Ectodermal cell (in vitro differentiated cells): ENCODE measurements at regions not wholly inside any gene's neighbourhood (a gene's known extent, or its start where the extent isn't known, plus 50 kb on each side); places are given as distances from the start of the nearest gene placed in this dataset.

Source experiments
- H3K27ac ChIP-seq: 2 replicates; pipeline ENCODE4 v1.7.0; 2013; ENCODE audit warnings: mild to moderate bottlenecking, low read depth, low read length; ENCODE audit not compliant: insufficient read depth, poor library complexity, severe bottlenecking
- H3K27me3 ChIP-seq: 2 replicates; pipeline ENCODE4 v1.7.0; 2013; ENCODE audit warnings: mild to moderate bottlenecking, low read length; ENCODE audit not compliant: insufficient read depth, control insufficient read depth, poor library complexity, severe bottlenecking
- H3K36me3 ChIP-seq: one replicate; pipeline ENCODE4 v1.7.0; 2013; ENCODE audit warnings: low read length; ENCODE audit not compliant: control insufficient read depth, insufficient read depth
- H3K4me1 ChIP-seq: one replicate; pipeline ENCODE4 v1.7.0; 2013; ENCODE audit warnings: low read length; ENCODE audit not compliant: control insufficient read depth, insufficient read depth
- H3K4me3 ChIP-seq: 2 replicates; pipeline ENCODE4 v1.7.0; 2013; ENCODE audit warnings: low read depth, low read length, control low read depth; ENCODE audit not compliant: insufficient read depth
- H3K9me3 ChIP-seq: 2 replicates; pipeline ENCODE4 v1.7.0; 2013; ENCODE audit warnings: mild to moderate bottlenecking, low read length, moderate library complexity; ENCODE audit not compliant: control insufficient read depth
- WGBS, 2 experiments: methylation state at CpG; one replicate each; pipeline ENCODE4 v1.1.7; 2013; ENCODE audit warnings: missing lambda C conversion rate in 2 of 2; 5-methylcytosine and 5-hydroxymethylcytosine counted together

GRCh38 chr2:62339413-62339812, 143.5 kb downstream of the B3GNT2 start:
- no peaks in the 10 kb centered on the region for H3K9me3 ChIP-seq
- H3K36me3 ChIP-seq = no peaks in the 10 kb centered on the region
- H3K27ac ChIP-seq = no peak overlapping the region
- H3K4me1 ChIP-seq = peaks cover 7% of the 10 kb centered on the region
- no peak overlapping the region for H3K4me3 ChIP-seq
- 91 to 92% methylated on average over 2 of the region's 2 CpGs for WGBS, 2 experiments
- no peaks in the 10 kb centered on the region for H3K27me3 ChIP-seq

- no peak overlapping the region for H3K27ac ChIP-seq
- H3K9me3 ChIP-seq = no peaks in the 10 kb centered on the region
- no peaks in the 10 kb centered on the region for H3K27me3 ChIP-seq
- peaks cover 7% of the 10 kb centered on the region for H3K4me1 ChIP-seq
- no peak overlapping the region for H3K4me3 ChIP-seq
- H3K36me3 ChIP-seq = no peaks in the 10 kb centered on the region
- 95 to 99% methylated on average over 4 of the region's 4 CpGs for WGBS, 2 experiments
Measured at GRCh38 chr2:62338111-62338510, 142.2 kb downstream of the B3GNT2 start.

- no peaks in the 10 kb centered on the region for H3K27me3 ChIP-seq
- no peak overlapping the region for H3K27ac ChIP-seq
- no peak overlapping the region for H3K4me3 ChIP-seq
- WGBS, 2 experiments = 87 to 90% methylated on average over 4 of the region's 4 CpGs
- no peaks in the 10 kb centered on the region for H3K9me3 ChIP-seq
- peaks cover 7% of the 10 kb centered on the region for H3K4me1 ChIP-seq
- no peaks in the 10 kb centered on the region for H3K36me3 ChIP-seq
Measured at GRCh38 chr2:62337403-62337802, 141.5 kb downstream of the B3GNT2 start.

GRCh38 chr2:62335612-62336011, 139.7 kb downstream of the B3GNT2 start:
- Histone ChIP-seq H3K4me1 (no peaks in the 10 kb centered on the region), H3K27me3 (no peaks in the 10 kb centered on the region), H3K9me3 (no peaks in the 10 kb centered on the region), H3K27ac (no peak overlapping the region), H3K36me3 (no peaks in the 10 kb centered on the region), H3K4me3 (no peak overlapping the region)
- 86 to 88% methylated on average over 5 of the region's 5 CpGs for WGBS, 2 experiments

GRCh38 chr2:62334440-62335058, 138.6 kb downstream of the B3GNT2 start:
- Histone ChIP-seq H3K36me3 (no peaks in the 10 kb centered on the region), H3K27me3 (no peaks in the 10 kb centered on the region), H3K4me3 (no peak overlapping the region), H3K4me1 (no peaks in the 10 kb centered on the region), H3K9me3 (no peaks in the 10 kb centered on the region), H3K27ac (no peak overlapping the region)
- 85 to 91% methylated on average over 5 to 6 of the region's 6 CpGs for WGBS, 2 experiments

GRCh38 chr2:62334009-62334408, 138.1 kb downstream of the B3GNT2 start:
- WGBS, 2 experiments = 93% methylated on average over 4 of the region's 4 CpGs
- no peaks in the 10 kb centered on the region for H3K27me3 ChIP-seq
- no peaks in the 10 kb centered on the region for H3K36me3 ChIP-seq
- no peaks in the 10 kb centered on the region for H3K4me1 ChIP-seq
- H3K4me3 ChIP-seq = no peak overlapping the region
- no peaks in the 10 kb centered on the region for H3K9me3 ChIP-seq
- no peak overlapping the region for H3K27ac ChIP-seq

- 100% methylated on average over 1 of the region's 1 CpG for WGBS, 2 experiments
- Histone ChIP-seq H3K27ac (no peak overlapping the region), H3K4me1 (no peaks in the 10 kb centered on the region), H3K9me3 (no peaks in the 10 kb centered on the region), H3K27me3 (no peaks in the 10 kb centered on the region), H3K36me3 (no peaks in the 10 kb centered on the region), H3K4me3 (no peak overlapping the region)
Measured at GRCh38 chr2:62330959-62331358, 135.0 kb downstream of the B3GNT2 start.

GRCh38 chr2:62329797-62330196, 133.9 kb downstream of the B3GNT2 start:
- H3K36me3 ChIP-seq = no peaks in the 10 kb centered on the region
- H3K27ac ChIP-seq = no peak overlapping the region
- no peak overlapping the region for H3K4me3 ChIP-seq
- H3K9me3 ChIP-seq = no peaks in the 10 kb centered on the region
- WGBS, 2 experiments = 74 to 81% methylated on average over 5 of the region's 5 CpGs
- no peaks in the 10 kb centered on the region for H3K4me1 ChIP-seq
- no peaks in the 10 kb centered on the region for H3K27me3 ChIP-seq

GRCh38 chr2:62326735-62327134, 130.8 kb downstream of the B3GNT2 start:
- H3K4me1 ChIP-seq = peaks cover 3% of the 10 kb centered on the region
- 50 to 53% methylated on average over 1 of the region's 1 CpG for WGBS, 2 experiments
- no peak overlapping the region for H3K27ac ChIP-seq
- no peak overlapping the region for H3K4me3 ChIP-seq
- H3K36me3 ChIP-seq = no peaks in the 10 kb centered on the region
- H3K9me3 ChIP-seq = no peaks in the 10 kb centered on the region
- H3K27me3 ChIP-seq = no peaks in the 10 kb centered on the region

- no peak overlapping the region for H3K4me3 ChIP-seq
- no peaks in the 10 kb centered on the region for H3K9me3 ChIP-seq
- no peaks in the 10 kb centered on the region for H3K27me3 ChIP-seq
- H3K27ac ChIP-seq = no peak overlapping the region
- no peaks in the 10 kb centered on the region for H3K36me3 ChIP-seq
- H3K4me1 ChIP-seq = peaks cover 14% of the 10 kb centered on the region
- 90 to 91% methylated on average over 5 of the region's 5 CpGs for WGBS, 2 experiments
Measured at GRCh38 chr2:62325398-62325797, 129.5 kb downstream of the B3GNT2 start.
